ENCODE measurements at regions not wholly inside any gene's neighbourhood (a gene's known extent, or its start where the extent isn't known, plus 50 kb on each side); places are given as distances from the start of the nearest gene placed in this dataset.

DNA sequence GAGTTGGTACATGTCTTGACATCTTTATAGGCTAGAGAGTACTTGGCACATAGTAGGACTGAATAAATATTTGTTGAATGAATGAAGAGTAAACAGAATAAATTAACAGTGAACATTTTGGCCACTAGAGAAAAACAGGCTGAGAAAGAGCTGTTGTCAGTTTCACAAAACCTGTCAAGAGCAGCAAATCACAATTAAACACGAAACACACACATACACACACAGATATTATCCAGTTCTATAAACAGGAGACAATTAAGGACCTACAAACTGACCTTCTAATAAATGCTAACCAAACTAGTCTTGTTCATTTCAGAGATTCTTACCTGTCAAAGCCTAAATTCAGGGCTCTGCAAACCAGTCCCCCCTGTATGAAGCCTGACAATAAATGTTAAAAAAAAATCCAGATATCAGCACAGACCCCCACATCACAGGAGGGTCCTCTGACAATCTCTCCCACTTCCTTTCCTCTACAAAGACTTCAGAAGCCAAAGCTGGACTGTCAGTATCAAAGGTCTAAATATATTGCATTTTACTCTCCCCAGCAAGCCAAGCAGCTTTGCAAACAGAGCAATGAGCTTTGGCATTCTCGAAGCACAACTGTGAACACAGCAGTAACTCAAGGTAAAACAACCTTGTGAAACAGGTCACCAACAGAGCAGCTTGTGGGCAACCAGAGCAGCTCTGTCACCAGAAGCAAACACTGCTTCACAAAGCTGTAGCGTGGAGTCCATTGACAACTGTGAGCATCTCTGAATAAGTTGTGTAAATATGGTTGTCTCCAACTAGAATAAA is 229.9 kb downstream of the TBXT start:
- in situ Hi-C loops (cut with HindIII; ENCODE audit: low sequenced_read_pairs), result no loop called here
- no peak overlapping the region for H3K4me3 ChIP-seq (ENCODE audit: low read depth, low read length)
- DNase-seq (ENCODE audit: low read depth, low spot score), result no peak
- TF ChIP-seq, protein P1, sequence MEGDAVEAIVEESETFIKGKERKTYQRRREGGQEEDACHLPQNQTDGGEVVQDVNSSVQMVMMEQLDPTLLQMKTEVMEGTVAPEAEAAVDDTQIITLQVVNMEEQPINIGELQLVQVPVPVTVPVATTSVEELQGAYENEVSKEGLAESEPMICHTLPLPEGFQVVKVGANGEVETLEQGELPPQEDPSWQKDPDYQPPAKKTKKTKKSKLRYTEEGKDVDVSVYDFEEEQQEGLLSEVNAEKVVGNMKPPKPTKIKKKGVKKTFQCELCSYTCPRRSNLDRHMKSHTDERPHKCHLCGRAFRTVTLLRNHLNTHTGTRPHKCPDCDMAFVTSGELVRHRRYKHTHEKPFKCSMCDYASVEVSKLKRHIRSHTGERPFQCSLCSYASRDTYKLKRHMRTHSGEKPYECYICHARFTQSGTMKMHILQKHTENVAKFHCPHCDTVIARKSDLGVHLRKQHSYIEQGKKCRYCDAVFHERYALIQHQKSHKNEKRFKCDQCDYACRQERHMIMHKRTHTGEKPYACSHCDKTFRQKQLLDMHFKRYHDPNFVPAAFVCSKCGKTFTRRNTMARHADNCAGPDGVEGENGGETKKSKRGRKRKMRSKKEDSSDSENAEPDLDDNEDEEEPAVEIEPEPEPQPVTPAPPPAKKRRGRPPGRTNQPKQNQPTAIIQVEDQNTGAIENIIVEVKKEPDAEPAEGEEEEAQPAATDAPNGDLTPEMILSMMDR (IDR thresholded peaks at IDR 0.05; ENCODE audit: low read depth, low read length), result no peak

DNA sequence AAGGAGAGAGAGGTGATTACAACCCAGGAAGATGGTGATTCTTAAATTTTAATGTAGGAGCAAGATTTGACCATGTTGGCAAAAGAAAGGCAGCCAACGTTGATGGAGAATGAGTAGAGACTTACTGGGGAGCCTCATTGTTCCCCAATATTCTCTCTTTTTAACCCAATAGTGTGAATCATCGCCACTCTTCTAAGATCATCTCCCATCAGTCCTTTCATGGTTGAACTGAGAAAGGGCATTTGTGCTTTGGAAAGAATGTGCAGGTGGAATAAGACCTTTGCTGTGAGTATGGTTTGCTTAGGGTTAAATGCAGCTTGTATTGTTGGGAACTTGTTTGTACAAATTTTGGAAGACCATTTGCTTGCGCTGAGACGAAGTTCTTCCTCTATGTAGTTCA is 231.0 kb downstream of the TBXT start:
- in situ Hi-C loops (cut with HindIII; ENCODE audit: low sequenced_read_pairs), result no loop called here
- no peak overlapping the region for H3K4me3 ChIP-seq (ENCODE audit: low read depth, low read length)
- no peak for DNase-seq (ENCODE audit: low read depth, low spot score)
- TF ChIP-seq, protein P1 (IDR thresholded peaks at IDR 0.05; ENCODE audit: low read depth, low read length), result no peak

DNA sequence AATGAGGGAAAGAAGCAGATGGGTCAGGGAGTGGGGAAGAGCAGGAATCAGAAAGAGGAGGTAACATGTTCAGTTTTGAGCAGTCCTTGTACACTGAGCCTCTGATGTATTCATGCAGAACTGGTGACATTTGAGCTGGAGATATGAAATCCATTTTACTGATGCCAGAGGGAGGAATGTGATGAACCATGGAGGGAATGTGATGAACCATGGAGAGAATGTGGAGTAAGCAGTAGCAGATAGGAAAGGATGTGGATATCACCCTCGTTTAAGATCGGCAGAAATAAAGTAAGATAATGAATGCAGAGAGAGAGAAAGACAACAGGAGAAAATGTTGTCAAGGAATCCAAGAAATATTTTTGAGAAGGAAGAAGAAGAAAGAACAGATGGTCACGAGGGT is 231.6 kb downstream of the TBXT start:
- TF ChIP-seq, protein P1 (IDR thresholded peaks at IDR 0.05; ENCODE audit: low read depth, low read length), result no peak
- H3K4me3 ChIP-seq (ENCODE audit: low read depth, low read length), result no peak overlapping the region
- no peak for DNase-seq (ENCODE audit: low read depth, low spot score)
- in situ Hi-C loops (cut with HindIII; ENCODE audit: low sequenced_read_pairs), result no loop called here

DNA sequence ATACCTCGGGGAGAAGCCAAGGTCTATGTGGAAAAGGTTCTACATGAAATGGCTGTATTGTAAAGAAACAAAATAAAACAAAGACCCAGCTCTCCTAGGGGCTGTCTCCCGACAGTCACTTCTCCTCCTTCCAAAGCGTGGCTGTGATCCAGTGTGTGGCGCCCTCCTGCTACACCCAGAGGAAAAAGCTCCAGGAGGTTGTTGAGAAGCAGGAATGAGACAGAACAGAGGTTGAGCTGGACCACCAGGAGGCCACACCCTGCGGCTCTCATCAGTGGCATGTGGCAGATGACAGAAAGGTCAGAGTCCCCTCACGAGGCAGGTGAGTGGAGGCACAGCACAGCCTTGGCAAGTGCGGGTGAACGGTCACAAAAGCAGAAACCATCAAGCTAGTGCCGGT is 236.0 kb downstream of the TBXT start:
- in situ Hi-C loops (cut with HindIII; ENCODE audit: low sequenced_read_pairs), result no loop called here
- TF ChIP-seq, protein P1 (IDR thresholded peaks at IDR 0.05; ENCODE audit: low read depth, low read length), result no peak
- no peak overlapping the region for H3K4me3 ChIP-seq (ENCODE audit: low read depth, low read length)
- no peak for DNase-seq (ENCODE audit: low read depth, low spot score)

DNA sequence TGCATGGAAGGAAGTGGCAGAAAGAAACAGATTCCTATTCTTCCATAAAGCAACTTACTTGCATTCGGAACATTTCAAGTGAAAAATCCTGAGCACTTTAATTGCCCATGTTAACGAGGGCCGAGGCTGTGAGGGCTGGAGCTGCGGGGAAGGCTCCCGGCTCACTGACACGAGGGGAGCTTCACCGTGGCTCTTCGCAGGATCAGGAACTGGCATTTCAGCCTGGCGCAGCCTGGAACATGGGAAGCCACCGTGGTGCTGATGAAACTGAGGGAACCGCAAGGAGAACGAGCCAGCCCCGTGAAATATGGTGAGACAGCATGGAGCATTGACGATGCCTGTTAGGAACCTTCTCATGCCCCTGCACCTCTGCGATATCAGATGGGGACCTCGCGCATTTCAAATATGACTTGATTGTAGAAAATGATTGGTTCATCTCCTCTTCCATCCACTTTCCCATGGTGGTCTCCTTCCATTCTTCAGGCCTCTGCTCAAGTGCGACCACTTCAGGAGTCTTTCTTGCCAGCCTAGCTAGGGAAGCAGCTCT is 236.9 kb downstream of the TBXT start:
- in situ Hi-C loops (cut with HindIII; ENCODE audit: low sequenced_read_pairs), result no loop called here
- no peak for DNase-seq (ENCODE audit: low read depth, low spot score)
- H3K4me3 ChIP-seq (ENCODE audit: low read depth, low read length), result no peak overlapping the region
- TF ChIP-seq, protein P1 (IDR thresholded peaks at IDR 0.05; ENCODE audit: low read depth, low read length), result no peak

DNA sequence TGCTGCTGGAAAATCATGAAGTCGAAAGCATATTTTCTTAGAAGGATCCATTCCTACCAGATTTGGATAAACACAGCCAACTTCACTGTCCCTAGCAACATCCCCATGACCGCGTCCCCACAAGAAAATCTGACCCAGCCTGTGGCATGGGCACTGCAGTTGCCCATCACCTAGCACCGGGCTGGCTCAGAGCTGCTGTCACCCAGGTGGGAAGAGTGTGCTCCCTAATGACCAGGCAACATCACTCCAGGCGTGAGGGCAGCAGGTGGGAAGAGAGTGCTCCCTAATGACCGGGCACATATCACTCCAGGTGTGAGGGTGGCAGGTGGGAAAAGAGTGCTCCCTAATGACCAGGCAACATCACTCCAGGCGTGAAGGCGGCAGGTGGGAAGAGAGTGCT is 238.0 kb downstream of the TBXT start:
- in situ Hi-C loops (cut with HindIII; ENCODE audit: low sequenced_read_pairs), result no loop called here
- no peak overlapping the region for H3K4me3 ChIP-seq (ENCODE audit: low read depth, low read length)
- no peak for DNase-seq (ENCODE audit: low read depth, low spot score)
- TF ChIP-seq, protein P1 (IDR thresholded peaks at IDR 0.05; ENCODE audit: low read depth, low read length), result no peak
